H1 (cell line): ENCODE measurements at regions not wholly inside any gene's neighbourhood (a gene's known extent, or its start where the extent isn't known, plus 50 kb on each side); places are given as distances from the start of the nearest gene placed in this dataset.

Source experiments
- CTCF ChIA-PET: fragments of 300-600 bp; sonication (Branson Sonifier 250); formaldehyde crosslinking; loops from one replicate; lab custom pipeline; 2021; ENCODE audit not compliant: partially characterized antibody; lab: Charles Lee
- POLR2A ChIA-PET: fragments of 300-600 bp; sonication (Branson Sonifier 250); formaldehyde crosslinking; loops from one replicate; lab custom pipeline; 2021; ENCODE audit warnings: inconsistent platforms; ENCODE audit not compliant: partially characterized antibody; lab: Charles Lee
- DNase-seq, 2 experiments: peaks; one replicate each; pipeline versions ENCODE4 v3.0.0 to v3.0.0-alpha.2; 2010 to 2022; ENCODE audit warnings: low spot score in 2 of 2, low read depth in 1 of 2, mixed read lengths in 1 of 2
- FAIRE-seq: peaks from 2 replicates; lab custom pipeline; 2011; peaks lifted over from hg19 to GRCh38; lab: Jason Lieb, UNC
- H2AFZ ChIP-seq: 2 replicates; pipeline ENCODE4 v1.8.1; 2012; ENCODE audit warnings: low read length, inconsistent platforms
- H2AK5ac ChIP-seq: 2 replicates; pipeline ENCODE4 v1.6.1; 2013; ENCODE audit warnings: low read depth, low read length
- H2BK120ac ChIP-seq: replicated peaks from 2 replicates; pipeline ENCODE3; 2013; ENCODE audit warnings: low read depth, low read length, inconsistent platforms
- H2BK12ac ChIP-seq: 2 replicates; pipeline ENCODE4 v1.6.1; 2013; ENCODE audit warnings: low read depth, low read length
- H2BK15ac ChIP-seq: 2 replicates; pipeline ENCODE4 v1.6.1; 2013; ENCODE audit warnings: low read length
- H2BK20ac ChIP-seq: 2 replicates; pipeline ENCODE4 v1.6.1; 2013; ENCODE audit warnings: low read length
- H2BK5ac ChIP-seq: 2 replicates; pipeline ENCODE4 v1.6.1; 2013; ENCODE audit warnings: low read depth, low read length
- H3K14ac ChIP-seq: 2 replicates; pipeline ENCODE4 v1.6.1; 2013; ENCODE audit warnings: inconsistent platforms; ENCODE audit not compliant: insufficient read length
- H3K18ac ChIP-seq: 2 replicates; pipeline ENCODE4 v1.6.1; 2013; ENCODE audit warnings: low read length; ENCODE audit errors: extremely low read depth
- H3K23ac ChIP-seq: 2 replicates; pipeline ENCODE4 v1.6.1; 2013; ENCODE audit warnings: inconsistent platforms; ENCODE audit not compliant: insufficient read length
- H3K23me2 ChIP-seq: 2 replicates; pipeline ENCODE4 v1.6.1; 2013; ENCODE audit warnings: low read depth, low read length
- H3K27ac ChIP-seq: 2 replicates; pipeline ENCODE4 v1.6.1; 2011; ENCODE audit warnings: low read depth, low read length, inconsistent platforms
- H3K27me3 ChIP-seq, 4 experiments: replicated peaks in 1 of 4; 1 replicate in 1 of 4; 2 replicates in 3 of 4; pipeline versions ENCODE4 v1.6.1 to v1.8.1; 2011 to 2013; ENCODE audit warnings: low read length in 3 of 4, mild to moderate bottlenecking in 3 of 4, inconsistent platforms in 2 of 4, mixed read lengths in 2 of 4, moderate library complexity in 1 of 4; ENCODE audit not compliant: control insufficient read depth in 3 of 4, insufficient read depth in 3 of 4; ENCODE audit errors: extremely low read depth in 1 of 4
- H3K36me3 ChIP-seq, 4 experiments: 2 replicates each; pipeline versions ENCODE4 v1.6.1 to v1.8.1; 2011 to 2013; ENCODE audit warnings: mild to moderate bottlenecking in 4 of 4, low read length in 3 of 4, moderate library complexity in 2 of 4, control low read depth in 1 of 4, inconsistent platforms in 1 of 4; ENCODE audit not compliant: insufficient read depth in 4 of 4, control insufficient read depth in 2 of 4
- H3K4ac ChIP-seq: replicated peaks from 2 replicates; pipeline ENCODE3; 2013; ENCODE audit warnings: low read length, low read depth, mixed read lengths, inconsistent platforms; ENCODE audit not compliant: insufficient read length
- H3K4me1 ChIP-seq, 4 experiments: replicated peaks in 1 of 4; 1 replicate in 1 of 4; 2 replicates in 3 of 4; pipeline versions ENCODE4 v1.6.1 to v1.8.1; 2011 to 2013; ENCODE audit warnings: low read length in 3 of 4, inconsistent platforms in 2 of 4, mixed read lengths in 1 of 4; ENCODE audit not compliant: insufficient read depth in 4 of 4, control insufficient read depth in 3 of 4
- H3K4me2 ChIP-seq, 2 experiments: 2 replicates each; pipeline versions ENCODE4 v1.6.1 to v1.8.1; 2011 to 2013; ENCODE audit warnings: low read depth in 2 of 2, low read length in 2 of 2, control low read depth in 1 of 2, inconsistent platforms in 1 of 2, mild to moderate bottlenecking in 1 of 2; ENCODE audit not compliant: insufficient read depth in 1 of 2
- H3K4me3 ChIP-seq, 4 experiments: fragments of 200-600, 300-600 bp in 1 of 4; sonication (generic), shearing (Covaris generic), sonication (Bioruptor Twin) in 1 of 4; 2 replicates each; pipeline versions ENCODE4 v1.5.1 to v1.8.1; 2011 to 2016; ENCODE audit warnings: low read length in 4 of 4, low read depth in 3 of 4, control low read depth in 2 of 4, inconsistent platforms in 2 of 4, mild to moderate bottlenecking in 2 of 4, mixed read lengths in 1 of 4, moderate library complexity in 1 of 4; ENCODE audit not compliant: insufficient read depth in 2 of 4; ENCODE audit errors: extremely low read depth in 1 of 4
- H3K56ac ChIP-seq: replicated peaks from 2 replicates; pipeline ENCODE3; 2013; ENCODE audit warnings: low read depth, mild to moderate bottlenecking, mixed read lengths, low read length, inconsistent platforms; ENCODE audit not compliant: insufficient read length
- H3K79me1 ChIP-seq: 2 replicates; pipeline ENCODE4 v1.6.1; 2013; ENCODE audit warnings: low read depth, low read length, control low read depth
- H3K79me2 ChIP-seq, 2 experiments: 2 replicates each; pipeline versions ENCODE4 v1.6.1 to v1.8.1; 2012 to 2013; ENCODE audit warnings: low read length in 2 of 2, mild to moderate bottlenecking in 2 of 2, inconsistent platforms in 1 of 2; ENCODE audit not compliant: insufficient read depth in 2 of 2, control insufficient read depth in 1 of 2
- H3K9ac ChIP-seq, 4 experiments: replicated peaks in 1 of 4; 1 replicate in 1 of 4; 2 replicates in 3 of 4; pipeline versions ENCODE4 v1.6.1 to v1.8.1; 2011 to 2013; ENCODE audit warnings: low read depth in 3 of 4, low read length in 3 of 4, control low read depth in 2 of 4, mild to moderate bottlenecking in 2 of 4, moderate library complexity in 2 of 4, inconsistent platforms in 1 of 4; ENCODE audit errors: extremely low read depth in 1 of 4
- H3K9me3 ChIP-seq, 2 experiments: 2 replicates each; pipeline versions ENCODE4 v1.6.1 to v1.8.1; 2012 to 2013; ENCODE audit warnings: mild to moderate bottlenecking in 2 of 2, moderate library complexity in 2 of 2, control low read depth in 1 of 2, inconsistent platforms in 1 of 2, low read depth in 1 of 2, low read length in 1 of 2, mixed read lengths in 1 of 2; ENCODE audit not compliant: insufficient read depth in 2 of 2
- H4K20me1 ChIP-seq, 2 experiments: replicated peaks in 1 of 2; 2 replicates each; pipeline versions ENCODE3 to v1.8.1; 2011 to 2013; ENCODE audit warnings: inconsistent platforms in 2 of 2, low read length in 2 of 2, mild to moderate bottlenecking in 1 of 2; ENCODE audit not compliant: insufficient read depth in 2 of 2, control insufficient read depth in 1 of 2
- H4K5ac ChIP-seq: 2 replicates; pipeline ENCODE4 v1.6.1; 2013; ENCODE audit warnings: low read length, low read depth, mixed read lengths, inconsistent platforms; ENCODE audit not compliant: insufficient read length
- H4K8ac ChIP-seq: 2 replicates; pipeline ENCODE4 v1.8.0; 2013; ENCODE audit warnings: mild to moderate bottlenecking, moderate library complexity, low read length, inconsistent platforms; ENCODE audit not compliant: insufficient read depth; ENCODE audit errors: extremely low read depth
- H4K91ac ChIP-seq: replicated peaks from 2 replicates; pipeline ENCODE3; 2013; ENCODE audit warnings: low read length, mixed read lengths, inconsistent platforms; ENCODE audit not compliant: insufficient read length
- BCL11A ChIP-seq, 2 experiments: IDR thresholded peaks; one replicate each; pipeline ENCODE4 v1.6.1; 2011; ENCODE audit warnings: low read depth in 2 of 2, low read length in 2 of 2, mild to moderate bottlenecking in 2 of 2
- CHD1 ChIP-seq: IDR thresholded peaks from 2 replicates; pipeline ENCODE4 v1.6.1; 2012; ENCODE audit warnings: low read depth, low read length, improper control_type of control experiment
- CTBP2 ChIP-seq: IDR thresholded peaks from 2 replicates; pipeline ENCODE4 v1.7.0; 2011; ENCODE audit warnings: borderline replicate concordance, mild to moderate bottlenecking, moderate library complexity, mixed read lengths, low read length; ENCODE audit not compliant: insufficient read depth, insufficient read length
- GABPA ChIP-seq: IDR thresholded peaks from 2 replicates; pipeline ENCODE4 v1.6.1; 2011; ENCODE audit warnings: mild to moderate bottlenecking, low read length, moderate library complexity, borderline replicate concordance; ENCODE audit not compliant: insufficient read depth
- HDAC2 ChIP-seq, 2 experiments: fragments of 300-600 bp in 1 of 2; sonication (generic) in 1 of 2; IDR thresholded peaks; 2 replicates each; pipeline ENCODE4 v1.6.1; 2011 to 2012; ENCODE audit warnings: low read depth in 2 of 2, low read length in 2 of 2, mild to moderate bottlenecking in 2 of 2, moderate library complexity in 2 of 2, borderline replicate concordance in 1 of 2, inconsistent platforms in 1 of 2
- SIN3A ChIP-seq, 2 experiments: IDR thresholded peaks in 1 of 2; conservative IDR thresholded peaks in 1 of 2; 2 replicates each; pipeline ENCODE4 v1.6.1; 2011 to 2012; ENCODE audit warnings: low read length in 2 of 2, improper control_type of control experiment in 1 of 2, low read depth in 1 of 2, mild to moderate bottlenecking in 1 of 2
- SIRT6 ChIP-seq: IDR thresholded peaks from one replicate; pipeline ENCODE4 v1.7.1; 2012; ENCODE audit warnings: low read length, inconsistent platforms
- SP1 ChIP-seq: IDR thresholded peaks from 2 replicates; pipeline ENCODE4 v1.6.1; 2011; ENCODE audit warnings: low read depth, low read length
- SRF ChIP-seq: IDR thresholded peaks from 2 replicates; pipeline ENCODE4 v1.6.1; 2011; ENCODE audit warnings: mild to moderate bottlenecking, low read depth, low read length, moderate library complexity
- TAF7 ChIP-seq: optimal IDR thresholded peaks from 2 replicates; pipeline ENCODE3; 2011; ENCODE audit warnings: low read depth, mild to moderate bottlenecking, inconsistent platforms, low read length, moderate library complexity, borderline replicate concordance
- YY1 ChIP-seq: IDR thresholded peaks from 2 replicates; pipeline ENCODE4 v1.6.1; 2011; ENCODE audit warnings: low read depth, mild to moderate bottlenecking, low read length
- WGBS, 2 experiments: shearing (Covaris generic) in 1 of 2; methylation state at CpG; one replicate each; pipeline versions ENCODE4 v1.1.6 to v1.1.7; 2013 to 2015; ENCODE audit warnings: low lambda C conversion rate in 2 of 2, mixed read lengths in 2 of 2, inconsistent platforms in 1 of 2, low coverage in 1 of 2, missing lambda C conversion rate in 1 of 2; ENCODE audit not compliant: insufficient replicate concordance in 2 of 2, insufficient coverage in 1 of 2, insufficient read length in 1 of 2; ENCODE audit errors: extremely low coverage in 1 of 2, missing lambda C conversion rate in 1 of 2; 5-methylcytosine and 5-hydroxymethylcytosine counted together
- TF ChIP-seq, protein P1 (sequence below), 3 experiments: IDR thresholded peaks; 1 replicate in 2 of 3; 2 replicates in 1 of 3; pipeline versions ENCODE4 v1.5.1 to v1.6.1; 2011; ENCODE audit warnings: low read length in 3 of 3, mild to moderate bottlenecking in 3 of 3, inconsistent platforms in 2 of 3, low read depth in 1 of 3, moderate library complexity in 1 of 3; ENCODE audit not compliant: insufficient read depth in 1 of 3; ENCODE audit errors: control extremely low read depth in 1 of 3

DNA sequence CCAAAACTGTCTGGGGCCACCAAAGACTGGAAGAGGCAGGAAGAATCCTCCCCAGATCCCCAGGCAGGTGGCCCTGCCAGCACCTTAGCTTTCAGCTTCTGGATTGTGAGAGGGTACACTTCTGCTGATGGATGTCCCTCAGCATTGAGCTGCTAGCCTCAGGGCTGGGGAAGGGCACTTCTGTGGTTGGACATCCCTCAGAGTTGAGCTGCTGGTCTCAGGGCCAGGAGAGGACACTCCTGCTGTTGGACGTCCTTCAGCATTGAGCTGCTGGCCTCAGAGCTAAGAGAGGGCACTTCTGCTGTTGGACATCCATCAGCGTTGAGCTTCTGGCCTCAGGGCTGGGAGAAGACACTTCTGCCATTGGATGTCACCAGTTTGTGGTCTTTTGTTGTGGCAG lies 83.8 kb upstream of the FCN1 start:
- H3K9ac ChIP-seq: no peak overlapping the region
- FAIRE-seq: no peak
- H3K4me3 ChIP-seq: no peak overlapping the region
- no peak overlapping the region for H3K27ac ChIP-seq
- no peaks in the 10 kb centered on the region for H3K27me3 ChIP-seq
- H2BK20ac ChIP-seq: no peak overlapping the region
- H2BK5ac ChIP-seq: no peak overlapping the region
- H3K36me3 ChIP-seq: no peaks in the 10 kb centered on the region
- no peak overlapping the region for H4K8ac ChIP-seq
- no peak overlapping the region for H3K4ac ChIP-seq
- no peak overlapping the region for H3K18ac ChIP-seq
- H3K14ac ChIP-seq: no peak overlapping the region
- no peaks in the 10 kb centered on the region for H4K20me1 ChIP-seq
- H2BK12ac ChIP-seq: no peak overlapping the region
- H3K4me2 ChIP-seq: no peak overlapping the region
- no peaks in the 10 kb centered on the region for H3K79me1 ChIP-seq
- DNase-seq: no peak
- POLR2A ChIA-PET: no interaction called here
- H3K56ac ChIP-seq: no peak overlapping the region
- CTCF ChIA-PET: interaction anchor here (1.4 kb wide), 1 partner anchor 18 kb away, joined by 3 read pairs; no protein-coding TSS in a partner anchor
- no peak overlapping the region for H4K91ac ChIP-seq
- H4K5ac ChIP-seq: no peak overlapping the region
- no peak overlapping the region for H2BK15ac ChIP-seq
- no peaks in the 10 kb centered on the region; a peak in 2 of 7 replicates for H3K4me1 ChIP-seq
- H2BK120ac ChIP-seq: no peak overlapping the region
- no peaks in the 10 kb centered on the region for H3K79me2 ChIP-seq
- peaks cover 4% of the 10 kb centered on the region; the same call in 1 of the 2 replicates for H3K23me2 ChIP-seq
- no peak overlapping the region for H3K23ac ChIP-seq
- H2AFZ ChIP-seq: no peak overlapping the region
- H2AK5ac ChIP-seq: no peak overlapping the region
- 92% methylated on average over 2 of the region's 2 CpGs; no CpG with 5 or more reads in 1 of the 2 experiments for WGBS, 2 experiments
- peaks cover 55 to 66% of the 10 kb centered on the region in 2 experiments for H3K9me3 ChIP-seq
- TF ChIP-seq BCL11A (IDR thresholded peaks at IDR 0.05; ENCODE audit: low read depth in 2 of 2, low read length in 2 of 2) (no peak), GABPA (no peak), CTBP2 (no peak), SP1 (no peak), SRF (no peak), YY1 (no peak), TAF7 (no peak), HDAC2 (IDR thresholded peaks at IDR 0.05; ENCODE audit: borderline replicate concordance in 1 of 2, low read depth in 2 of 2, low read length in 2 of 2) (no peak), SIN3A (conservative IDR thresholded peaks at IDR 0.05 in 1 of 2, IDR thresholded peaks at IDR 0.05 in 1 of 2; ENCODE audit: low read depth in 1 of 2, low read length in 2 of 2) (no peak), CHD1 (no peak), SIRT6 (no peak)
- TF ChIP-seq, protein P1, sequence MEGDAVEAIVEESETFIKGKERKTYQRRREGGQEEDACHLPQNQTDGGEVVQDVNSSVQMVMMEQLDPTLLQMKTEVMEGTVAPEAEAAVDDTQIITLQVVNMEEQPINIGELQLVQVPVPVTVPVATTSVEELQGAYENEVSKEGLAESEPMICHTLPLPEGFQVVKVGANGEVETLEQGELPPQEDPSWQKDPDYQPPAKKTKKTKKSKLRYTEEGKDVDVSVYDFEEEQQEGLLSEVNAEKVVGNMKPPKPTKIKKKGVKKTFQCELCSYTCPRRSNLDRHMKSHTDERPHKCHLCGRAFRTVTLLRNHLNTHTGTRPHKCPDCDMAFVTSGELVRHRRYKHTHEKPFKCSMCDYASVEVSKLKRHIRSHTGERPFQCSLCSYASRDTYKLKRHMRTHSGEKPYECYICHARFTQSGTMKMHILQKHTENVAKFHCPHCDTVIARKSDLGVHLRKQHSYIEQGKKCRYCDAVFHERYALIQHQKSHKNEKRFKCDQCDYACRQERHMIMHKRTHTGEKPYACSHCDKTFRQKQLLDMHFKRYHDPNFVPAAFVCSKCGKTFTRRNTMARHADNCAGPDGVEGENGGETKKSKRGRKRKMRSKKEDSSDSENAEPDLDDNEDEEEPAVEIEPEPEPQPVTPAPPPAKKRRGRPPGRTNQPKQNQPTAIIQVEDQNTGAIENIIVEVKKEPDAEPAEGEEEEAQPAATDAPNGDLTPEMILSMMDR (IDR thresholded peaks at IDR 0.05; ENCODE audit: control extremely low read depth in 1 of 3, insufficient read depth in 1 of 3, low read depth in 1 of 3, low read length in 3 of 3): no peak
